Ishikawa (cell line): ENCODE measurements at regions not wholly inside any gene's neighbourhood (a gene's known extent, or its start where the extent isn't known, plus 50 kb on each side); places are given as distances from the start of the nearest gene placed in this dataset.

Experiments used
- CEBPB ChIP-seq: IDR thresholded peaks from 2 replicates; pipeline ENCODE4 v1.6.1; 2012
- CREB1 ChIP-seq: IDR thresholded peaks from 2 replicates; pipeline ENCODE4 v1.6.1; 2012; ENCODE audit warnings: low read depth
- EGR1 ChIP-seq: IDR thresholded peaks from 2 replicates; pipeline ENCODE4 v1.6.1; 2012
- EP300 ChIP-seq: IDR thresholded peaks from 2 replicates; pipeline ENCODE4 v1.6.1; 2012; ENCODE audit warnings: borderline replicate concordance
- FOXM1 ChIP-seq: IDR thresholded peaks from 2 replicates; pipeline ENCODE4 v1.6.1; 2012; ENCODE audit warnings: low read depth, borderline replicate concordance
- NFIC ChIP-seq: IDR thresholded peaks from 2 replicates; pipeline ENCODE4 v1.6.1; 2012
- RAD21 ChIP-seq: IDR thresholded peaks from 2 replicates; pipeline ENCODE4 v1.6.1; 2012; ENCODE audit warnings: low read depth
- TAF1 ChIP-seq: IDR thresholded peaks from 2 replicates; pipeline ENCODE4 v1.6.1; 2012; ENCODE audit warnings: low read depth, mild to moderate bottlenecking
- TCF12 ChIP-seq: IDR thresholded peaks from 2 replicates; pipeline ENCODE4 v1.6.1; 2012; ENCODE audit warnings: low read depth
- TEAD4 ChIP-seq: IDR thresholded peaks from 2 replicates; pipeline ENCODE4 v1.6.1; 2012
- YY1 ChIP-seq: IDR thresholded peaks from 2 replicates; pipeline ENCODE4 v1.6.1; 2012; ENCODE audit warnings: low read depth
- ZBTB7A ChIP-seq: IDR thresholded peaks from 2 replicates; pipeline ENCODE4 v1.6.1; 2012; ENCODE audit warnings: low read depth
- TF ChIP-seq, protein P1 (sequence below): IDR thresholded peaks from 2 replicates; pipeline ENCODE4 v1.6.1; 2012; ENCODE audit warnings: low read depth, mild to moderate bottlenecking
- TF ChIP-seq, protein P2 (sequence below): IDR thresholded peaks from 2 replicates; pipeline ENCODE4 v1.6.1; 2012
- TF ChIP-seq, protein P3 (sequence below): IDR thresholded peaks from 2 replicates; pipeline ENCODE4 v1.6.1; 2012

DNA sequence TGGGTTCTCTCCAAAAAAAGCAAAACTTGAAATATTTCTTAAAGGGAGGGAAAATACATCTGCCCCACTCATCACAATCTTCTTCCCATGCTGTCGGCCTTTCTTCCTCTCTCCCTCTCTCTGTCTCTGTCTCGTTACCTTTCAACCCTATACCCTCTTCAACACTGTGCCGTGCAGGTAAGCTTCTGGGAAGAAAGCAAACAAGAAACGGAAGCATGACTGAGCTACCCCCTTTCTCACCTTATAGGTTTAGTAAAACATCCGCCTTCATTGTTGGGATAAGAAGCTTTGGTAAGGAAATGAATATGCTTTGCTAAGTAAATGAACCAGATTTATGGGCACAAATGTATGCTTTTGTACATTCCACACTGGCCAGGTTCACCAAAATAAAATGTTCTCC is 63.0 kb downstream of the TMEM30B start:
- TF ChIP-seq TCF12 (no peak), TEAD4 (no peak), NFIC (no peak), FOXM1 (no peak), EP300 (no peak)
- TF ChIP-seq, protein P1, sequence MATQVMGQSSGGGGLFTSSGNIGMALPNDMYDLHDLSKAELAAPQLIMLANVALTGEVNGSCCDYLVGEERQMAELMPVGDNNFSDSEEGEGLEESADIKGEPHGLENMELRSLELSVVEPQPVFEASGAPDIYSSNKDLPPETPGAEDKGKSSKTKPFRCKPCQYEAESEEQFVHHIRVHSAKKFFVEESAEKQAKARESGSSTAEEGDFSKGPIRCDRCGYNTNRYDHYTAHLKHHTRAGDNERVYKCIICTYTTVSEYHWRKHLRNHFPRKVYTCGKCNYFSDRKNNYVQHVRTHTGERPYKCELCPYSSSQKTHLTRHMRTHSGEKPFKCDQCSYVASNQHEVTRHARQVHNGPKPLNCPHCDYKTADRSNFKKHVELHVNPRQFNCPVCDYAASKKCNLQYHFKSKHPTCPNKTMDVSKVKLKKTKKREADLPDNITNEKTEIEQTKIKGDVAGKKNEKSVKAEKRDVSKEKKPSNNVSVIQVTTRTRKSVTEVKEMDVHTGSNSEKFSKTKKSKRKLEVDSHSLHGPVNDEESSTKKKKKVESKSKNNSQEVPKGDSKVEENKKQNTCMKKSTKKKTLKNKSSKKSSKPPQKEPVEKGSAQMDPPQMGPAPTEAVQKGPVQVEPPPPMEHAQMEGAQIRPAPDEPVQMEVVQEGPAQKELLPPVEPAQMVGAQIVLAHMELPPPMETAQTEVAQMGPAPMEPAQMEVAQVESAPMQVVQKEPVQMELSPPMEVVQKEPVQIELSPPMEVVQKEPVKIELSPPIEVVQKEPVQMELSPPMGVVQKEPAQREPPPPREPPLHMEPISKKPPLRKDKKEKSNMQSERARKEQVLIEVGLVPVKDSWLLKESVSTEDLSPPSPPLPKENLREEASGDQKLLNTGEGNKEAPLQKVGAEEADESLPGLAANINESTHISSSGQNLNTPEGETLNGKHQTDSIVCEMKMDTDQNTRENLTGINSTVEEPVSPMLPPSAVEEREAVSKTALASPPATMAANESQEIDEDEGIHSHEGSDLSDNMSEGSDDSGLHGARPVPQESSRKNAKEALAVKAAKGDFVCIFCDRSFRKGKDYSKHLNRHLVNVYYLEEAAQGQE, result no peak
- TF ChIP-seq, protein P2, sequence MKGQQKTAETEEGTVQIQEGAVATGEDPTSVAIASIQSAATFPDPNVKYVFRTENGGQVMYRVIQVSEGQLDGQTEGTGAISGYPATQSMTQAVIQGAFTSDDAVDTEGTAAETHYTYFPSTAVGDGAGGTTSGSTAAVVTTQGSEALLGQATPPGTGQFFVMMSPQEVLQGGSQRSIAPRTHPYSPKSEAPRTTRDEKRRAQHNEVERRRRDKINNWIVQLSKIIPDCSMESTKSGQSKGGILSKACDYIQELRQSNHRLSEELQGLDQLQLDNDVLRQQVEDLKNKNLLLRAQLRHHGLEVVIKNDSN, result no peak
- TF ChIP-seq, protein P3, sequence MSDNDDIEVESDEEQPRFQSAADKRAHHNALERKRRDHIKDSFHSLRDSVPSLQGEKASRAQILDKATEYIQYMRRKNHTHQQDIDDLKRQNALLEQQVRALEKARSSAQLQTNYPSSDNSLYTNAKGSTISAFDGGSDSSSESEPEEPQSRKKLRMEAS, result no peak

DNA sequence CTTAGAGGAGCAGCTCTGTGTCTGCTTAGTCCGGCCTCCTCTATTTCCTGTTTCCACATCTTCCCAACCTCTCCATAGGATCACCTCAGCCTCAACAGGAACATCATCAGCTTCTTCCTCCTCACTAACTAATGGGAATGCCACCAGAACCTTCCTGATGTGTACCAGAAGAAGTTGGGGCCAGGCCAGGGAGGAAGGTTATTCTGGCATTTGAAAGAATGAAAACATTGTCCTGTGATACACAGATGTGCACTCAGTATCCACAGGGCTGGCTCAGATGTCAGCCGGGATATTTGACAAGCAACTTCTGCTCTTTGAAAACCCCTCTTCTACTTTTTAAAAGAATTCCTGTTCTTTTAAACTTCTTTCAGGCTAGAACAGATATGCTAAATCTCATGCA is 63.6 kb downstream of the TMEM30B start:
- TF ChIP-seq ZBTB7A (no peak), TEAD4 (no peak), EGR1 (no peak), FOXM1 (no peak), TCF12 (no peak), CREB1 (no peak), YY1 (no peak), TAF1 (no peak), RAD21 (no peak)
- TF ChIP-seq, protein P2, result no peak
- TF ChIP-seq, protein P3, result no peak
- TF ChIP-seq, protein P1, result no peak

DNA sequence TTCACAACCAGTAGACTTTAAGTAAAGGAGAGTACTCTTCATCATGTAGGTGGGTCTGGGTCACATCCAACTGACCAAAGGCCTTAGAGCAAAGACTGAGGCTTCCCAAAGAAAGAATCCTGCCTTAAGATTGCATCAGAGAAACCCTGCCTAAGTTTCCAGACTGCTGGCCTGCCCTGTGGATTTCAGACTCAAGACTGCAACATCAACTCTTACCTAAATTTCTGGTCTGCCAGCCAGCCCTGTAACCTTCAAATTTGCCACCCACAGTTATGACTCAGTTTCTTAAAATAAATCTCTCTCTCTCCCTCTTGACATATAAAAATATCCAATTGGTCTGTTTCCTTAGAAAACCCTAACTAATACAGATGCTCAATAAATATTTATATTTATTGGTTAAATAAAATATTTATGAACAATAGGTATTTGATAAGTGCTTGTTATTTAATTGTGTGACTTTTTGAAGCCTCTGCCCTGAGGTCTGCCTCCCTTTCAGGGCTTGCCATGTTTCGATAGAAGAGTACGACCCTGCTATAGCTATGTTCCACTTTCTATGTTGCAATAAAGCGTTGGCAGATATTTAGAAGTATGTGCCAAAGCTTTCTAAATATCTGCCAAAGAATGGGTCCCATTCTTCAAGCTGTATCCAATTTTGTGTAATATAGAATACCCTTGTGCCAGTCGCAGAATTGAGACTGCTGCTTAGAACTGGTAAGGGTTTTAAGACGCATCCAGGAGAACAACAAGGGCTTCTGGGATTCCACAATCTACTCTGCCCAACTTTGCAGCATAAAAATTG is 65.7 kb downstream of the TMEM30B start:
- no peak for TF ChIP-seq EP300
- TF ChIP-seq, protein P1, result no peak
- TF ChIP-seq YY1, result no peak
- no peak for TF ChIP-seq TCF12
- TF ChIP-seq, protein P2, result no peak
- TF ChIP-seq RAD21, result no peak
- TF ChIP-seq CEBPB, result no peak
- TF ChIP-seq CREB1, result no peak
- TF ChIP-seq NFIC, result no peak
- no peak for TF ChIP-seq FOXM1
- no peak for TF ChIP-seq TEAD4
- no peak for TF ChIP-seq ZBTB7A
- no peak for TF ChIP-seq EGR1
- TF ChIP-seq, protein P3, result no peak

DNA sequence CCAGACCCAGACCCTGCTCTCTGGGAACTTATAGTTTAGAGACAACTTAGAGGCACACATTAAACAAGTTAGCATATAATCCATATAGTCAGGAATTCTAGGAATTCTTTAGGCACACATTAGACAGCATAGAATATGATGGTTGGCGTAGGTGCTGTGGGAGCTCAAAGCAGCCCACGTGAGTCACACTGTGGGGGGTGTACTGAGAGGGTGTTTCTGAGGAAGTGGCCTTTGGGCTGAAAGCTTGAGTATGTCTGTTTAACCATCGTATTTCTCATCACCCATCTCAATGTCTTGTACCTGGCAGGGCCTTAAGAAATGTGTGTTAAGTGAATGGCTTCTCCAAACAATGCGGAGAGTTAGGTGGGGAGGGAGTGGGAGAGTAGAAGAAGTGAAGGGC is 67.2 kb downstream of the TMEM30B start:
- TF ChIP-seq, protein P3, result no peak
- TF ChIP-seq NFIC (no peak), CREB1 (no peak), ZBTB7A (no peak), TAF1 (no peak), YY1 (no peak), RAD21 (no peak), TCF12 (no peak), CEBPB (no peak)
